ENCODE measurements at regions not wholly inside any gene's neighbourhood (a gene's known extent, or its start where the extent isn't known, plus 50 kb on each side); places are given as distances from the start of the nearest gene placed in this dataset.

- TF ChIP-seq POLR2A (IDR thresholded peaks at IDR 0.05; ENCODE audit: low read length) (no peak), GATA1 (IDR thresholded peaks at IDR 0.05; ENCODE audit: low read depth, low read length) (no peak)
These were observed 78.3 kb upstream of the PSMA6 start for GRCh38 chr14:35213869-35214387.
